ENCODE measurements at regions not wholly inside any gene's neighbourhood (a gene's known extent, or its start where the extent isn't known, plus 50 kb on each side); places are given as distances from the start of the nearest gene placed in this dataset.
A peak's percentile ranks its signal among the peaks of the same experiment; 100 is the strongest.

DNA sequence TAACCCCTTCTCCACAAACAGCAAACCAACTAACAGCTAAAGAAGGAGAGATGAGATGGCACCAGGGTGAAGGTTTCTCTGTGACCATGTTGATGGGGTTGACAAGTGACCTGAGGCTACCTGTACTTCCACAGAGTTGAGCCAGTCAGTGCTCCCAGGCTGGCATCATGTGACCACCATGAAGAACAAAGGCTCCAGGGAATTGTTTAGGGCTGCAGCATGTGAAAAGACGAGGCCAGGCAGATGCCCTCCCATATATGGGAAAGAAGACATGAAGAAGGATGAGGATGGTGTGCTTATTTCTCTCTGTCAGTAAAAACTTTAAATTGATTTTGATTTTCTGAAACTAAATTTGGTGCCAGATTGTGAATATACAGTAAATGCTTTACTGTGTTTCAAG lies 220.6 kb downstream of the OLFM4 start:
- Mint-ChIP-seq H3K36me3 (no peaks in the 10 kb centered on the region), H3K4me1 (no peaks in the 10 kb centered on the region), H3K4me3 (no peak overlapping the region)

DNA sequence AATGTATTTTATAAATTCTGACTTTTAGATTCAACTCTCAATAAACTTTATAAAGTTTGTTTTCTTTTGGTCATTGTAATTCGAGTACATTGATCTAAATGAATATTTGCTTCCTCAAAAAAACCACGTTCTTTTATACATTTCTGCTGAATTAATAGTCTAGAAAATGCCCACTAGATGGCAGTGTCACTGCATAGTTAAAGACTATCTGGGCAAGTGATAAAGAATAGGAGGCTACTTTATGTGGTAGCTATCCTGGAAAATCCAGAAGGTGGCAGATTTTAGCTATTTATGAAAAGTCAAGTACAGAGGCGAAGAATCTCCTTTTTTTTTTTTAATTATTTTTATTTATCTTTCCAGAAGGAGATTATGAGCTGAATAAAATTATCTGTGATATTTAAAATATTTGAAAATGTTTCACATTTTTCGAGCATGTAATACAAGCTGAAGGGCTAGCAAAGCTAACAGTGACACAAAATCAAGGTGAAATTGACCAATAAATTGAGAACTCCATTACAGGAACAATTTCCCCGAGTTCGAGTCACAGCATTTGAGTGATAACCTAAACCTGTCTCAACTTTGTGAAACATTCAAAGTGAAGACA lies 221.8 kb downstream of the OLFM4 start:
- peak; percentile 63 for ATAC-seq (ENCODE audit: low read depth)
- DNase-seq (ENCODE audit: low spot score in 2 of 2) = peak in 1 of 2 donors; percentile 30
- no peak overlapping the region for H3K4me3 Mint-ChIP-seq
- no peaks in the 10 kb centered on the region for H3K36me3 Mint-ChIP-seq
- H3K27ac Mint-ChIP-seq = no peak overlapping the region
- no peaks in the 10 kb centered on the region for H3K9me3 Mint-ChIP-seq
- H3K4me1 Mint-ChIP-seq = no peaks in the 10 kb centered on the region
- peaks cover 3% of the 10 kb centered on the region for H3K27me3 Mint-ChIP-seq

More for the DNA sequence above, 220.6 kb downstream of the OLFM4 start:
- DNase-seq (ENCODE audit: low spot score in 2 of 2) (no peak), ATAC-seq (ENCODE audit: low read depth) (no peak)
- Mint-ChIP-seq H3K27ac (no peak overlapping the region), H3K27me3 (peaks cover 3% of the 10 kb centered on the region), H3K9me3 (no peaks in the 10 kb centered on the region)

DNA sequence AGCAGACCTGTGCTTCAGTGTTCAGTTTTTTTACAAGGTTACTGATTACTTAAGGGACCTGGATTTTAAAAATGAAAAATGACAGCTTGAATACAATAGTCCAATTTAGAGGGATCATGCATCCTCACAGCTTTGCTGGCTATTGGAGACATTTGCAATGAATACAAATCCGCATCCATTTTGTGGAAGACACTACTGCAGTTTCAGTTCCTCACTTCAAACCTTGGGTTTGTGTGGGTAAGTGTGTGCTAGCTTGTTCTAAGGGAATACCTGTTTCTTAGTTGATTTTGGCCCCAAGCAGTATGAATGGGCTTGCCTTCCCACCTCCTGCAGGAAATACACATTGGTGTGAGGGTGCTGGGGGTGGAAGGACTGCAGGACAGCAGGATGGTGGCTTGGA lies 222.4 kb downstream of the OLFM4 start:
- no peak overlapping the region for H3K27ac Mint-ChIP-seq
- no peak for DNase-seq (ENCODE audit: low spot score in 2 of 2)
- peaks cover 3% of the 10 kb centered on the region for H3K27me3 Mint-ChIP-seq
- H3K4me1 Mint-ChIP-seq = no peaks in the 10 kb centered on the region
- no peaks in the 10 kb centered on the region for H3K9me3 Mint-ChIP-seq
- H3K36me3 Mint-ChIP-seq = no peaks in the 10 kb centered on the region
- no peak for ATAC-seq (ENCODE audit: low read depth)
- no peak overlapping the region for H3K4me3 Mint-ChIP-seq

DNA sequence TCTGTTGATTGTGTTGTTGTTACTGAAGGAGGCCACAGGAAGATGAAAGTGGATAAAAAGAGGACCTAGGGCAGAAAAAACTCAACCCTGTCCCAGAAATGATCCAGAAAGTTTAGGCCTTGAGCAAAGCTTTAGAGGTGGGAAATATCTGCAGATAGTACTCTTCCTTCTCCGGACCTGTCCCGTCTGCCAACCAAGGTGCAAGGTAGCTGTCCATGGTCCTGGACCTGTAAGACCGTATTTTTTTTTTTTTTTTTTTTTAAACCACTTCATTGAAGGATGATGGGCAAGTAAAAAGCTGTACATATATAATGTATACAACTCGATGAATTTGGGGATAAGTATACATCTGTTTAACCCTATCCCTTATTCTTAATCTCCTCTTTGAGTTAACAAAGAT lies 225.9 kb downstream of the OLFM4 start:
- Mint-ChIP-seq H3K4me1 (no peaks in the 10 kb centered on the region), H3K36me3 (no peaks in the 10 kb centered on the region), H3K27me3 (peaks cover 1% of the 10 kb centered on the region), H3K4me3 (no peak overlapping the region), H3K9me3 (no peaks in the 10 kb centered on the region), H3K27ac (no peak overlapping the region)
- DNase-seq (ENCODE audit: low spot score in 2 of 2) (no peak), ATAC-seq (ENCODE audit: low read depth) (no peak)

DNA sequence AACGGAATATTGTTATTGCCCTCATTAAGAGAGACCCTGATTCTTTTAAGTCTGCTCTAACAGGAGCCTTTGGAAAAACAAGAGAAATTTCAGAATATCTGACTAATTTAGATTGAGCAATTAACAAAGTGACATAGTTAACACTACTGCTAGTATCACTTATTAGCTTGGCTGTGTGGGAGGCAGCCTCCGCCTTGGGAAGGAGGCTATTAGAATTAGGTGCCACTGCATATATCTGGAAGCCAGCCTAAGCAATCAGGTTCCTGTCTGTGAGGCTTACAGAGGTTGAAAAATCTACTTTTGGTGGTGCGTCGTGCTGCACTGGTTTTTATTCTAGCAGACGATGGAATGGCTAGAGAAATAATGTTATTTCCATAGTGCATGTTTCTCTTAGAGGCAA lies 227.2 kb downstream of the OLFM4 start:
- Mint-ChIP-seq H3K9me3 (no peaks in the 10 kb centered on the region), H3K27me3 (peaks cover 6% of the 10 kb centered on the region), H3K4me1 (no peaks in the 10 kb centered on the region), H3K4me3 (no peak overlapping the region), H3K36me3 (no peaks in the 10 kb centered on the region), H3K27ac (no peak overlapping the region)
- ATAC-seq (ENCODE audit: low read depth) (no peak), DNase-seq (ENCODE audit: low spot score in 2 of 2) (no peak)

DNA sequence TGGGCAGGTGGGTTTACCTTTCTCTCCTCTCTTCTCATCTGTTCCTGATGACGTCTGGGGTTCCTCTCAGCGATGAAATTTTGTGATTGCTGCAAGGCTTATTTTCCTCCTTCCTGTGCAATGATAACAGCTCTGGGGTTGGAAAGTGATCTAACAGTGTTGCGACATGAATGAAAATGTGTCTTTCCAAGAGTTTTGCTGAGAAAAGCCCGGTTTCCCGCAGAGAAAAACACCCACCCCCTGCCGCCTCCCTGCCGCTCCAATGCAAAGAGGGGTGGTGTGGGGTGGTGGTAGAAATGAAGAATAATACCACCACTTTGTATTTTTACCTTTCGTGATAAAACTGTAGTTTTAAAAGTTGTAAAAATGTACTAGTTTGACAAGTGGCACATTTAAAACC lies 232.0 kb downstream of the OLFM4 start:
- Mint-ChIP-seq H3K9me3 (no peaks in the 10 kb centered on the region), H3K36me3 (no peaks in the 10 kb centered on the region), H3K27ac (no peak overlapping the region), H3K4me3 (no peak overlapping the region), H3K27me3 (peaks cover 6% of the 10 kb centered on the region), H3K4me1 (no peaks in the 10 kb centered on the region)
- ATAC-seq (ENCODE audit: low read depth) (no peak), DNase-seq (ENCODE audit: low spot score in 2 of 2) (no peak)

DNA sequence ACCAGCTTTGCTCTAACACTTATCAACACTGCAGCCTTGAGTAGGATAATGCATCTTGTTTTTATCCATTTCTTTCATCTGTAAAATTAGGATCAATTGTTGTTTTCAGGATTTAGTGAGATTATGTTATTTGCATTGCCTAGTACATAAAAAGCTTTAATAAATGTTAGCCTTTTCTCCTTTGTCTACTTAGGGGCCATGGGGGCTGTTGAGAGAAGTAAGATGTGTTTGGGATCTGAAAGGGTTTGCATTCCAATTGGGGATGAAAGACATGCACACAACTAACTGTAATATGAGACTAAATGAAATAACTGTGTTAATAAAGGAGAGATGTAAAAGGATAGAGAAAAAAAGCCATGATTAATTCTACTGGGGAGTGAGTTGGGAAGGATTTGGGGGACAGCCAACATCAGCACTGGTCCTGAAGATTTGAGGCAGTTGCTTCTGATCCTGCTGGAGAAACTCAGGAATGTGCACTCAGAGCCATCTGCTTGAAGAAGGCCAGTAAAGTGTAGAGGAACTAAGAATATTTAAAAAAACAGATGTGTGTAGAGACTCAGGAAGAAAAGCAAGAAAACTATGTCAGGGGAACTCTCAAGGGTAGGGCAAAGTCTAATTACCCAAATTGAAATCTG lies 236.3 kb downstream of the OLFM4 start:
- DNase-seq (ENCODE audit: low spot score in 2 of 2) = no peak
- no peak for ATAC-seq (ENCODE audit: low read depth)
- peaks cover 1% of the 10 kb centered on the region for H3K9me3 Mint-ChIP-seq
- H3K36me3 Mint-ChIP-seq = no peaks in the 10 kb centered on the region
- H3K27me3 Mint-ChIP-seq = peaks cover 2% of the 10 kb centered on the region
- H3K4me1 Mint-ChIP-seq = no peaks in the 10 kb centered on the region
- H3K27ac Mint-ChIP-seq = no peak overlapping the region
- no peak overlapping the region for H3K4me3 Mint-ChIP-seq

DNA sequence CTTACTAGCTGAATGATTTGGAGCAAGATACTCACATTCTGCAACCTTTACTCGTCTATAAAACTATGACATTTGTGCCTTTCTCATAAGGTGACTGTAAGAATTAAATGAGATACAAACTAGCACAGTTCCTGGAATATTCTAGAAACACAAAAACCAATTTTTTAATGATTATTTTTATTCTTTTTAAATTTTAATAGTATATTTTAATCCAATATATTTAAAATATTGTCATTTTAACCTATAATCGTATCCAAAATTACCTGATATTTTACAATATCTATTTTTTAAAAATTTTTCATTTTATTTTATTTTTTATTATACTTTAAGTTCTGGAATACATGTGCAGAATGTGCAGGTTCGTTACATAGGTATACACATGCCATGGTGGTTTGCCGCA lies 238.1 kb downstream of the OLFM4 start:
- no peak for DNase-seq (ENCODE audit: low spot score in 2 of 2)
- no peak for ATAC-seq (ENCODE audit: low read depth)
- Mint-ChIP-seq H3K27me3 (no peaks in the 10 kb centered on the region), H3K9me3 (peaks cover 1% of the 10 kb centered on the region), H3K36me3 (no peaks in the 10 kb centered on the region), H3K4me1 (no peaks in the 10 kb centered on the region), H3K27ac (no peak overlapping the region), H3K4me3 (no peak overlapping the region)

DNA sequence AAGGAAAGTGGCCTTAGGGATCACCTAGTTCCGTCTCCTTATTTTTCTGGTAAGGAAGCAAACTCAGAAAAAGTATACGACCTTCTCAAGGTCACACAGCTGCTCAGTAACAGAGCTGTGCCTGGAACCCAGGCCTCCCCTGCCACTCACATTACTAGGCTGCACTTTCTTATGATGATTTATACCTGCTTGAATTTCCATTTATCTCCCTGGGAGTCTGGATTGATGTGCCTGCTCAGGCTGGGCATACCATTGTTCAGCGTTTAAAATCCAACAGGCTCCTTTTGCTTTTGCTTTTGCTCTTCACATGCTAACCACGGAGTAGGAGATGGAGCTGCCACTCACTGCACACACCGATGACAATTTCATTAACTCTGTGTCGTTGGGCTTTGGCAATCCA lies 241.0 kb downstream of the OLFM4 start:
- Mint-ChIP-seq H3K36me3 (no peaks in the 10 kb centered on the region), H3K9me3 (peaks cover 1% of the 10 kb centered on the region), H3K4me3 (no peak overlapping the region), H3K27ac (no peak overlapping the region), H3K27me3 (peaks cover 3% of the 10 kb centered on the region), H3K4me1 (no peaks in the 10 kb centered on the region)
- DNase-seq (ENCODE audit: low spot score in 2 of 2) (no peak), ATAC-seq (ENCODE audit: low read depth) (no peak)

DNA sequence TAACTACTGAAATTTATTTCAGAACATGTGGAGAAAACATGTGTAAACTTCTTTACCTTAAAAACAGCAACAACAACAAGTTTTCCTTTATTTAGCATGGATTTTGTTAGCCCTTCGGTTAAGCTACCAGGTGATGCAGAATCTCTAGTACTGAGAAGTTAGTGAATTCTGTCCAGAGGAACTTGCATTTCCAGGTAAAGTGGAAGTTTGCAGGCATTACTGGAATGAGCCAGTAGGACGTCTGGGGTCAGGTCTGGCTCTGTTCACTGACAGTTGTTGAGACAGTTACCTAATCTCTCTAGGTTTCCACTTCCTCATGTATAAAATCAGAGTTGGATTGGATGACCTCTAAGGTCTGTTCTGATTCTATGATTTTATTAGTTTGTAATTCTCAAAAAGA lies 244.3 kb downstream of the OLFM4 start:
- ATAC-seq (ENCODE audit: low read depth) (no peak), DNase-seq (ENCODE audit: low spot score in 2 of 2) (no peak)
- Mint-ChIP-seq H3K27me3 (peaks cover 3% of the 10 kb centered on the region), H3K9me3 (peaks cover 1% of the 10 kb centered on the region), H3K4me1 (no peaks in the 10 kb centered on the region), H3K36me3 (no peaks in the 10 kb centered on the region), H3K4me3 (no peak overlapping the region), H3K27ac (no peak overlapping the region)

DNA sequence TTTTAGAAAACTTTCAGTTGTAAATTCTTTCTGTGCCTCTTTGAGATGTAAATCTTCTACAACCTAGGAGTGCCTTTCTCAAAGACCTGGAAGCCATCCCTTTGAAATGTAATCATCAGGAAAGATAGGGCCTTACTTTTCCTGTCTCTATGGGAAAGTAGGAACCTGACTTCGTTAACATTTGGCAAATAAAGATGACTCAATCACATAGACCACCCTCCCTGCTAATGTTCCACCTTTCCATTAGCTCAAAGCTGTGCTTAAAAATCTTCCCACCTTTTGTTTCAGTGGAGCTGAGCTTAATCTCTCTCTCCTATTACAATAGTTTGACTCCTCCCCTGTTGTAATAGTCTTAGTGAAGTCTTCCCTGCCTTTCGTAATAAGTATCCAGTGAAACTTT lies 247.7 kb downstream of the OLFM4 start:
- no peak overlapping the region for H3K4me3 Mint-ChIP-seq
- no peak for ATAC-seq (ENCODE audit: low read depth)
- H3K27me3 Mint-ChIP-seq = peaks cover 3% of the 10 kb centered on the region
- no peak overlapping the region for H3K27ac Mint-ChIP-seq
- H3K36me3 Mint-ChIP-seq = no peaks in the 10 kb centered on the region
- no peaks in the 10 kb centered on the region for H3K9me3 Mint-ChIP-seq
- no peak for DNase-seq (ENCODE audit: low spot score in 2 of 2)
- H3K4me1 Mint-ChIP-seq = no peaks in the 10 kb centered on the region

DNA sequence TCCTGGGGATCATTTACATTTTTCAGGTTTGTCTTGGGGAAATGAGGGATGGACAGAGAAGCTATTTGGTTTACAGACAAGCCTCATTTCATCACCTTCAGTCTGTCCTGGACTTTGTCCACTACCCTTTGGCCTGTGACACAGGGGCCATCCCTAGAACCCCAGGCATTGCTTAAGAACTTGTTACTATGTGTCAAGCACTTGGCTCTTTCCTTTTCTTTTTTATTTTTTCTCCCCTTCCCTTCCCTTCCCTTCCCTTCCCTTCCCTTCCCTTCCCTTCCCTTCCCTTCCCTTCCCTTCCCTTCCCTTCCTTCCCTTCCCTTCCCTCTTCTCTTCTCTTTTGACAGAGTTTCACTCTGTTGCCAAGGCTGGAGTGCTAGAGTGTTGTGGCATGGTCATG lies 253.1 kb downstream of the OLFM4 start:
- H3K27ac Mint-ChIP-seq = no peak overlapping the region

DNA sequence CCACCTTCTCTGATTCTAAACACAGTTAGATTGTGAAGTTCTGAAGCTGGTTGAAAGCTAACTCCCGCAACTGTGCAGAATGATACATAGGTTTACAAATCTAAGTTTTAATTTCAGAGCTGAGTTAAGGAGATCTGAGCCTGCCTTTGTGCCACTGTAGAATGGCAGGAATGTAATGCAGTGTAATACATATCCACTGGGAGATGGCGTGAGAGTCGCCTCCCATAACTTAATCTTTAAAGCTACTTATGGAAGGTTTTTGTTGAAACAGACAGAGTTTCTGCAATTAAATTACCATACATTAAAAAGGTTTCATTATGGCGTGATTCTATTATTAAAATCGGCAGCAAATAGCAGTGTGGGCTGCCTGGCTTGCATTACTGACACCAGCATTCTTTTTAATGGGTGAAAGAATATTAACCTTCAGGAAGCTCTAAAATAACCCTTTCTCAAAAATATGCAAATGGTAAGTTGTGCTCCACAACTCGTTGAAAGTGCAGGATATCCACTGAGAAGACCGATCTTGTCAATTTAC lies 257.4 kb downstream of the OLFM4 start:
- ATAC-seq (ENCODE audit: low read depth) (no peak), DNase-seq (ENCODE audit: low spot score in 2 of 2) (no peak)
- Mint-ChIP-seq H3K9me3 (peaks cover 2% of the 10 kb centered on the region), H3K27ac (no peak overlapping the region), H3K36me3 (no peaks in the 10 kb centered on the region), H3K4me3 (no peak overlapping the region), H3K4me1 (no peaks in the 10 kb centered on the region), H3K27me3 (no peaks in the 10 kb centered on the region)

More for the DNA sequence above, 253.1 kb downstream of the OLFM4 start:
- Mint-ChIP-seq H3K4me1 (no peaks in the 10 kb centered on the region), H3K4me3 (no peak overlapping the region), H3K9me3 (peaks cover 2% of the 10 kb centered on the region), H3K27me3 (no peaks in the 10 kb centered on the region), H3K36me3 (no peaks in the 10 kb centered on the region)
- DNase-seq (ENCODE audit: low spot score in 2 of 2) = no peak
- ATAC-seq (ENCODE audit: low read depth) = no peak

DNA sequence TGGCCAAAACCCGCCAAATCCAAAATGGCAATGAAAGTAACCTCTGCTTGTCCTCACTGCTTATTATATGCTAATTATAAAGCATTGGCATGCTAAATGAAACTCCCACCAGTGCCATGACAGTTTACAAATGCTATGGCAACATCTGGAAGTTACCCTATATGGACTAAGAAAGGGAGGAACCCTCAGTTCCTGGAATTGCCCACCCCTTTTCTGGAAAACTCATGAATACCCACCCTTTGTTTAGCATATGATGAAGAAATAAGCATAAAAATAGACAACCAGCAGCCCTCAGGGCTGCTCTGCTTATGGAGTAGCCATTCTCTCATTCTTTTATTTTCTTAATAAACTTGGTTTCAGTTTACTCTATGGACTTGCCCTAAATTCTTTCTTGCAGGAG lies 269.8 kb downstream of the OLFM4 start:
- no peak overlapping the region for H3K4me3 Mint-ChIP-seq
- no peaks in the 10 kb centered on the region for H3K27me3 Mint-ChIP-seq

DNA sequence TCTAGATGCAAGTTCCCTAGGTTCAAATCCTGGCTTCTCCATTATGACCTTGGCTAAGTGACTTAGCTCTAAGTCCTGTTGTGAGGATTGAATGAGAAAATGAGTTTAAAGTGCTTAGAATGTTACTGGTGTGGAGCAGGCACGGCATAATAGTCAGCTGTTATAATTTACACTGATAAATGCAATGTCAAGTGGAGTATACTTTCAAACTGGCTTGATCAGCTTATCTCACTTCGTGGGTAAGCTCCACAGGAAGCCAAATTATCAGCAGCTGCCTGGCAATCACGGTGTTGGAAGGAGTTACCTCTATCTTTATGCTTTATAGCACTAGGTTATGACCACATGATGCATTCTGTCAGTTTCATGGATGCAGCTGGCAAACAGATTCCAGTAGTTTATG lies 272.8 kb downstream of the OLFM4 start:
- no peak for ATAC-seq (ENCODE audit: low read depth)

More for the DNA sequence above, 269.8 kb downstream of the OLFM4 start:
- no peaks in the 10 kb centered on the region for H3K36me3 Mint-ChIP-seq
- DNase-seq (ENCODE audit: low spot score in 2 of 2) = no peak
- H3K9me3 Mint-ChIP-seq = no peaks in the 10 kb centered on the region
- ATAC-seq (ENCODE audit: low read depth) = no peak
- H3K4me1 Mint-ChIP-seq = no peaks in the 10 kb centered on the region
- H3K27ac Mint-ChIP-seq = no peak overlapping the region

More for the DNA sequence above, 272.8 kb downstream of the OLFM4 start:
- Mint-ChIP-seq H3K4me1 (no peaks in the 10 kb centered on the region), H3K9me3 (peaks cover 2% of the 10 kb centered on the region), H3K27me3 (no peaks in the 10 kb centered on the region), H3K27ac (no peak overlapping the region), H3K36me3 (no peaks in the 10 kb centered on the region), H3K4me3 (no peak overlapping the region)
- DNase-seq (ENCODE audit: low spot score in 2 of 2) = no peak

Data from memory B cell (primary cell).